ENCODE measurements at regions not wholly inside any gene's neighbourhood (a gene's known extent, or its start where the extent isn't known, plus 50 kb on each side); places are given as distances from the start of the nearest gene placed in this dataset.

DNA sequence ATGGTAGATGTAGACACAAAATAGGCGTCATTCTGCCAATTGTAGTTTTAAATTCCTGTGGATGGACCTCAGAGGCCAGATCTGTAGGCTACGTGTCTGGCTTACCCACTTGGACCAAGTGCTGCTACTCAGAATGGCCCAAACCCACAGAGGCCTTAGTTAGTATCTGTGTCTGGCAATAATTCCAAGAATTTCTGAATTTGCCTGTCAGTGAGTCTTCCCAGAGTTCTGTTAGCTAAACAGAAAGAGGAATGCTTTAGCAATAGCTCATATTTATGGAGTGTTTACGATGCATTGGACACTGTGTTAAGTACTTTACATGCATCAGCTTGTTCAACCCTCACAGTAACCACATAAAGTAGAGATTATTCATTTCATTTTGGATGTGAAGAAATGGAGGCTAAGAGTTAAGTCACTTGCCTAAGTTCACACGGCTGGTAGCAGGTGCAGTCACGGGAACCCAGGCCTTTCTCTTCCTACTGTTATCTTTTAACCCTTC, 231.8 kb downstream of the PTEN start:
- no peak for DNase-seq (ENCODE audit: low spot score)
- no peak overlapping the region for H2BK120ac ChIP-seq (ENCODE audit: low read depth, low read length)
- no peak overlapping the region for H4K91ac ChIP-seq (ENCODE audit: low read depth, low read length, poor library complexity)
- H3K4ac ChIP-seq (ENCODE audit: low read length): no peak overlapping the region
- no peak overlapping the region for H2AFZ ChIP-seq (ENCODE audit: low read length)
- no peaks in the 10 kb centered on the region for H3K9me3 ChIP-seq (replicated peaks in 1 of 2; ENCODE audit: control insufficient read depth in 2 of 2, insufficient read depth in 1 of 2, low read depth in 1 of 2, low read length in 2 of 2)
- no peak overlapping the region for H2BK15ac ChIP-seq (ENCODE audit: low read length)
- H2BK5ac ChIP-seq (ENCODE audit: low read length): no peak overlapping the region
- H3K14ac ChIP-seq (ENCODE audit: low read length): no peak overlapping the region
- peaks cover 0 to 7% (median 0%) of the 10 kb centered on the region in 3 experiments for H3K27me3 ChIP-seq (ENCODE audit: control insufficient read depth in 3 of 3, insufficient read depth in 3 of 3, low read depth in 1 of 3, low read length in 3 of 3)
- no peak overlapping the region for H3K4me2 ChIP-seq (ENCODE audit: insufficient read depth, low read length, poor library complexity, severe bottlenecking)
- no peak overlapping the region for H3K23ac ChIP-seq (ENCODE audit: low read depth, low read length, poor library complexity)
- no peak overlapping the region for H3K9ac ChIP-seq (ENCODE audit: low read depth, low read length, poor library complexity)
- H2AK5ac ChIP-seq (ENCODE audit: low read depth, low read length): no peak overlapping the region
- no peak overlapping the region for H3K27ac ChIP-seq (replicated peaks; ENCODE audit: low read length)
- H2BK12ac ChIP-seq (ENCODE audit: low read length): no peak overlapping the region
- H3K18ac ChIP-seq (ENCODE audit: low read length): no peak overlapping the region
- no CpG with 5 or more reads among the region's 5 CpGs for WGBS, 2 donors (ENCODE audit: extremely low coverage in 2 of 2, insufficient read length in 2 of 2, insufficient replicate concordance in 1 of 2)
- H3K79me1 ChIP-seq (ENCODE audit: low read depth, low read length): no peaks in the 10 kb centered on the region
- no peaks in the 10 kb centered on the region for H3K4me1 ChIP-seq (ENCODE audit: control insufficient read depth in 2 of 2, insufficient read depth in 1 of 2, low read depth in 1 of 2, low read length in 2 of 2)
- H3K4me3 ChIP-seq (ENCODE audit: low read length in 2 of 2): no peak overlapping the region
- H4K8ac ChIP-seq (ENCODE audit: low read depth, low read length): no peak overlapping the region
- H3K36me3 ChIP-seq (replicated peaks in 1 of 2; ENCODE audit: control insufficient read depth in 2 of 2, insufficient read depth in 2 of 2, low read length in 2 of 2): no peaks in the 10 kb centered on the region

DNA sequence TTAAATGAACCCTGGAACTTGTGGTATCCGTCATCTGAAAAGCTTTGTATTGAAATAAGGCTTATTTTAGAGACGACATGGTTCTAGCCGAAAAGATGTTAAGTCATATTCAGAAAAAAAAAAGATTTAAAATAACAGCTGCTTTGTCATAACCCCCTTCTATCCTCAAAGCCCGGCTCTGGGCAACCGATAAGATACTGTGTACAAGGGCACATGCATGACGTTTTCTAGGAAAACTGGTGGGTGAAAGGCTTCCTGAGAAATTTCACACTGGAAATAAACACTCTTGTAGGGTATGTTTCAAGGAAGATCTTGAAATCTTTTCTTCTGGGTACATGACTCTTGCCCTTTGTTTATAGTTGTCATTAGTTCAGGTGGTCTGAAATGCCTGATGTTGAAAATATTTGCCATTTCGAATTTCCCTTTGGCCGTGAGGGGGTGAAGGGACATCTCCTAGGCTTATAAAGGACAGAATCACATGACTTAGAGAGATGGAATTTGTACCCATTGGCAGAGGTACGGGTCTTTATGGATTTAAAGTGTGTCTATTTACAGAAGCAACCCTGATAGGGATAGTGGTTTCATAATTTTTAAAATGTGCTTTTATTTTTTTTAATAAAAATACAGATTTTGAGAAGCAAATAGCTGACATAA, 232.5 kb downstream of the PTEN start:
- H4K91ac ChIP-seq (ENCODE audit: low read depth, low read length, poor library complexity): no peak overlapping the region
- no peaks in the 10 kb centered on the region for H3K9me3 ChIP-seq (replicated peaks in 1 of 2; ENCODE audit: control insufficient read depth in 2 of 2, insufficient read depth in 1 of 2, low read depth in 1 of 2, low read length in 2 of 2)
- peaks cover 0 to 7% (median 0%) of the 10 kb centered on the region in 3 experiments for H3K27me3 ChIP-seq (ENCODE audit: control insufficient read depth in 3 of 3, insufficient read depth in 3 of 3, low read depth in 1 of 3, low read length in 3 of 3)
- no peak overlapping the region for H3K23ac ChIP-seq (ENCODE audit: low read depth, low read length, poor library complexity)
- no peak overlapping the region for H3K27ac ChIP-seq (replicated peaks; ENCODE audit: low read length)
- no peak overlapping the region for H2BK15ac ChIP-seq (ENCODE audit: low read length)
- H3K18ac ChIP-seq (ENCODE audit: low read length): no peak overlapping the region
- no peak overlapping the region for H2AFZ ChIP-seq (ENCODE audit: low read length)
- no peaks in the 10 kb centered on the region for H3K4me1 ChIP-seq (ENCODE audit: control insufficient read depth in 2 of 2, insufficient read depth in 1 of 2, low read depth in 1 of 2, low read length in 2 of 2)
- no peak overlapping the region for H3K4me3 ChIP-seq (ENCODE audit: low read length in 2 of 2)
- no peaks in the 10 kb centered on the region for H3K79me1 ChIP-seq (ENCODE audit: low read depth, low read length)
- no peak overlapping the region for H2BK12ac ChIP-seq (ENCODE audit: low read length)
- H3K36me3 ChIP-seq (replicated peaks in 1 of 2; ENCODE audit: control insufficient read depth in 2 of 2, insufficient read depth in 2 of 2, low read length in 2 of 2): no peaks in the 10 kb centered on the region
- no peak overlapping the region for H3K4me2 ChIP-seq (ENCODE audit: insufficient read depth, low read length, poor library complexity, severe bottlenecking)
- no peak overlapping the region for H2BK120ac ChIP-seq (ENCODE audit: low read depth, low read length)
- H3K14ac ChIP-seq (ENCODE audit: low read length): no peak overlapping the region
- no peak overlapping the region for H2AK5ac ChIP-seq (ENCODE audit: low read depth, low read length)
- no peak overlapping the region for H2BK5ac ChIP-seq (ENCODE audit: low read length)
- no CpG with 5 or more reads among the region's 9 CpGs for WGBS, 2 donors (ENCODE audit: extremely low coverage in 2 of 2, insufficient read length in 2 of 2, insufficient replicate concordance in 1 of 2)
- no peak overlapping the region for H3K4ac ChIP-seq (ENCODE audit: low read length)
- DNase-seq (ENCODE audit: low spot score): no peak
- H4K8ac ChIP-seq (ENCODE audit: low read depth, low read length): no peak overlapping the region
- H3K9ac ChIP-seq (ENCODE audit: low read depth, low read length, poor library complexity): no peak overlapping the region

GRCh38 chr10:88097092-88097516, 233.7 kb downstream of the PTEN start:
- H3K79me1 ChIP-seq (ENCODE audit: low read depth, low read length): no peaks in the 10 kb centered on the region
- no peaks in the 10 kb centered on the region for H3K4me1 ChIP-seq (ENCODE audit: control insufficient read depth in 2 of 2, insufficient read depth in 1 of 2, low read depth in 1 of 2, low read length in 2 of 2)
- H4K8ac ChIP-seq (ENCODE audit: low read depth, low read length): no peak overlapping the region
- no peak overlapping the region for H2BK5ac ChIP-seq (ENCODE audit: low read length)
- no peak overlapping the region for H3K4me3 ChIP-seq (ENCODE audit: low read length in 2 of 2)
- H3K27ac ChIP-seq (replicated peaks; ENCODE audit: low read length): no peak overlapping the region
- DNase-seq (ENCODE audit: low spot score): no peak
- no peak overlapping the region for H3K4ac ChIP-seq (ENCODE audit: low read length)
- no peak overlapping the region for H3K4me2 ChIP-seq (ENCODE audit: insufficient read depth, low read length, poor library complexity, severe bottlenecking)
- H3K27me3 ChIP-seq (ENCODE audit: control insufficient read depth in 3 of 3, insufficient read depth in 3 of 3, low read depth in 1 of 3, low read length in 3 of 3): peaks cover 0 to under 1% (median 0%) of the 10 kb centered on the region in 3 experiments
- no peak overlapping the region for H4K91ac ChIP-seq (ENCODE audit: low read depth, low read length, poor library complexity)
- no peaks in the 10 kb centered on the region for H3K36me3 ChIP-seq (replicated peaks in 1 of 2; ENCODE audit: control insufficient read depth in 2 of 2, insufficient read depth in 2 of 2, low read length in 2 of 2)
- no peak overlapping the region for H3K18ac ChIP-seq (ENCODE audit: low read length)
- H3K14ac ChIP-seq (ENCODE audit: low read length): no peak overlapping the region
- H2BK12ac ChIP-seq (ENCODE audit: low read length): no peak overlapping the region
- no peak overlapping the region for H2BK120ac ChIP-seq (ENCODE audit: low read depth, low read length)
- no CpG with 5 or more reads among the region's 2 CpGs for WGBS, 2 donors (ENCODE audit: extremely low coverage in 2 of 2, insufficient read length in 2 of 2, insufficient replicate concordance in 1 of 2)
- H2AK5ac ChIP-seq (ENCODE audit: low read depth, low read length): no peak overlapping the region
- no peak overlapping the region for H3K23ac ChIP-seq (ENCODE audit: low read depth, low read length, poor library complexity)
- H3K9ac ChIP-seq (ENCODE audit: low read depth, low read length, poor library complexity): no peak overlapping the region
- H2AFZ ChIP-seq (ENCODE audit: low read length): no peak overlapping the region
- H3K9me3 ChIP-seq (replicated peaks in 1 of 2; ENCODE audit: control insufficient read depth in 2 of 2, insufficient read depth in 1 of 2, low read depth in 1 of 2, low read length in 2 of 2): no peaks in the 10 kb centered on the region
- no peak overlapping the region for H2BK15ac ChIP-seq (ENCODE audit: low read length)

- no peaks in the 10 kb centered on the region for H3K27me3 ChIP-seq (ENCODE audit: control insufficient read depth in 3 of 3, insufficient read depth in 3 of 3, low read depth in 1 of 3, low read length in 3 of 3)
- no peaks in the 10 kb centered on the region for H3K79me1 ChIP-seq (ENCODE audit: low read depth, low read length)
- no peak overlapping the region for H2BK120ac ChIP-seq (ENCODE audit: low read depth, low read length)
- H4K91ac ChIP-seq (ENCODE audit: low read depth, low read length, poor library complexity): no peak overlapping the region
- no peak overlapping the region for H3K4me3 ChIP-seq (ENCODE audit: low read length in 2 of 2)
- H3K14ac ChIP-seq (ENCODE audit: low read length): no peak overlapping the region
- no peak overlapping the region for H4K8ac ChIP-seq (ENCODE audit: low read depth, low read length)
- no peak overlapping the region for H3K23ac ChIP-seq (ENCODE audit: low read depth, low read length, poor library complexity)
- H3K4me2 ChIP-seq (ENCODE audit: insufficient read depth, low read length, poor library complexity, severe bottlenecking): no peak overlapping the region
- no peak overlapping the region for H3K27ac ChIP-seq (replicated peaks; ENCODE audit: low read length)
- H3K18ac ChIP-seq (ENCODE audit: low read length): no peak overlapping the region
- no peaks in the 10 kb centered on the region for H3K9me3 ChIP-seq (replicated peaks in 1 of 2; ENCODE audit: control insufficient read depth in 2 of 2, insufficient read depth in 1 of 2, low read depth in 1 of 2, low read length in 2 of 2)
- DNase-seq (ENCODE audit: low spot score): no peak
- H2BK12ac ChIP-seq (ENCODE audit: low read length): no peak overlapping the region
- H3K4ac ChIP-seq (ENCODE audit: low read length): no peak overlapping the region
- no peak overlapping the region for H2BK5ac ChIP-seq (ENCODE audit: low read length)
- no peaks in the 10 kb centered on the region for H3K4me1 ChIP-seq (ENCODE audit: control insufficient read depth in 2 of 2, insufficient read depth in 1 of 2, low read depth in 1 of 2, low read length in 2 of 2)
- no peak overlapping the region for H2BK15ac ChIP-seq (ENCODE audit: low read length)
- H3K36me3 ChIP-seq (replicated peaks in 1 of 2; ENCODE audit: control insufficient read depth in 2 of 2, insufficient read depth in 2 of 2, low read length in 2 of 2): no peaks in the 10 kb centered on the region
- H2AFZ ChIP-seq (ENCODE audit: low read length): no peak overlapping the region
- H2AK5ac ChIP-seq (ENCODE audit: low read depth, low read length): no peak overlapping the region
- H3K9ac ChIP-seq (ENCODE audit: low read depth, low read length, poor library complexity): no peak overlapping the region
Observed at GRCh38 chr10:88097536-88097935, 234.1 kb downstream of the PTEN start.
